Mononuclear cell (primary cell): ENCODE measurements at regions not wholly inside any gene's neighbourhood (a gene's known extent, or its start where the extent isn't known, plus 50 kb on each side); places are given as distances from the start of the nearest gene placed in this dataset.

Experiments used
- H3K27me3 ChIP-seq: 2 replicates; pipeline ENCODE4 v1.6.0; 2011; ENCODE audit warnings: low read length, control low read depth; ENCODE audit not compliant: insufficient read depth
- H3K4me1 ChIP-seq: 2 replicates; pipeline ENCODE4 v1.5.1; 2011; ENCODE audit warnings: mild to moderate bottlenecking, low read length, control low read depth; ENCODE audit not compliant: insufficient read depth
- H3K4me3 ChIP-seq: 2 replicates; pipeline ENCODE4 v1.5.1; 2011; ENCODE audit warnings: mild to moderate bottlenecking, low read length, moderate library complexity
- H3K9me3 ChIP-seq: 2 replicates; pipeline ENCODE4 v1.5.1; 2011; ENCODE audit warnings: low read depth, mild to moderate bottlenecking, control low read depth, low read length

- H3K4me3 ChIP-seq = no peak overlapping the region
- no peaks in the 10 kb centered on the region for H3K9me3 ChIP-seq
- H3K27me3 ChIP-seq = no peaks in the 10 kb centered on the region
- peaks cover 4% of the 10 kb centered on the region for H3K4me1 ChIP-seq
These were observed 857.4 kb downstream of the USP25 start for GRCh38 chr21:16587141-16587581.

DNA sequence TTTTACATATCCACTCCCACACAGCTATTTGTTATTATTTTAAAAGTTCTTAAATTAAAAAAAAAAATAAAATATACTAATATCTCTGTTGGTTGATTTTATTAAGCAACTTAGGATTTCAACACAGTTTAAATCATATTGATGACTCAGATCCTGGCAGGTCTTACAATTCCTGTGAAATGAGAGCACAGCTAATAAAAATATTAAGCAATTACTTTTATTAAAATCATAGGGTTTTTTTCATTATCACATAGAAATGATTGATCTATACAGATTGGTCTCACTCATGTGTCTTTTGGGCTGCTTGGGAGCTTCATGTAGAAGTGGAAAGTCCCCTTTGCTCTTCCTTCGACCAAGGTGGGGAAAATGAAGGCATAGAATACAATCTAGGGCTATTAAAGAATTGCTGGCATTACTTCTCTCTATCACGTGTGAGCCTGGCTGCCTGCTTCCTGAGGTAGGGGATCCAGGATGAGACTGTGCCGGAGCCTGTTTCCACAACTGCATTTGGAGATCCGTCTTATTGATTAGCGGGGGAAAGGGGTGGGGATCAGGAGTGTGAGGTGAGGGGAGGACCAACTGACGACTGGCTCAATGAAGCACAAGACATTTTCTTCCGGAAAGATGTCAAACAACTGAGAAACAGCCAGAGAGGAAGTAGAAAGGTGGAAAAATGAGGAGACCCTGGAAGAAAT is 858.0 kb downstream of the USP25 start:
- no peaks in the 10 kb centered on the region for H3K9me3 ChIP-seq
- H3K27me3 ChIP-seq = no peaks in the 10 kb centered on the region
- peaks cover 4% of the 10 kb centered on the region for H3K4me1 ChIP-seq
- H3K4me3 ChIP-seq = no peak overlapping the region

- Histone ChIP-seq H3K4me1 (peaks cover 4% of the 10 kb centered on the region), H3K27me3 (no peaks in the 10 kb centered on the region), H3K9me3 (no peaks in the 10 kb centered on the region), H3K4me3 (no peak overlapping the region)
These were observed 858.7 kb downstream of the USP25 start for GRCh38 chr21:16588433-16588860.

DNA sequence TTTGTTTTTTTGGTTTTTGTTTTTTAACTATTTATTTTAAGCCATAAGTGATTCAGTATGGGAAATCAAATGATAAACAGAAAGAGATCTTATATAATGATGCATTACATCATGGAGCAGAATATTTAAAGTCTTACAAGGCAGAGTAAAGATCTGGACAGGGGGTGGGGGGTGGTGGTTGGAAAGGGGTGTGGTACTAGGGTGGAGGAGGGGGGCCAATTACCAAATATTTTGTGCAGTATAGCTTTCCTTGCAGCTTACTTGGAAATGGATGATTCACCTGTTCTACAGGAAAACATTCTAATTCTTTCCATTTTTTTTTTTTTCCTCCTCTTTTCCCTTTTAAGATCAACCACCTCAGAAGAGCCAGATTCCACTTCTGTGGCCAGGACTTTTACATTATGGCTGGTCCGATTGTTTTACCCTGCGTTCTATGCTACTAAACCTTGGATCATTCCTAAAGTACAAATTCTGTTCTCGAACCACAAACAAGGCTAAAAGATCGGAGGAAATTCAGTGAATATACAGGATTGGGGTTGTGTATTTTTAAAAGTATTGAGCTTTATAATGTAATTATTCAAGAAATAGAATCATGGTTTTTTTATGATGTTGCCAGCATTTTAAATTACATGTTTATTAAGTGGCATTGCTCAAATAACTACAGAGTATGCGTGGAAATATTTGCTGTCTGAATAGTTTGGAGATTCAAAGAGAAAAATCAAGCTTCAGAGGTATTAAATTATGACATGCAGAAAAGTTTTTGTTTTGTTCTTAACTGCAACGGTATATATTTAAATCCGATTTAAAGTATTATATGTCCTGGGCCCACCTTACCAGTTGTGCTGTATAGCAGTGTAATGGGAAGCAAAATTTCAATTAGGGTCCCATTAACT is 859.5 kb downstream of the USP25 start:
- H3K27me3 ChIP-seq = no peaks in the 10 kb centered on the region
- H3K9me3 ChIP-seq = no peaks in the 10 kb centered on the region
- peaks cover 4% of the 10 kb centered on the region for H3K4me1 ChIP-seq
- H3K4me3 ChIP-seq = no peak overlapping the region

- Histone ChIP-seq H3K27me3 (no peaks in the 10 kb centered on the region), H3K9me3 (no peaks in the 10 kb centered on the region), H3K4me1 (peaks cover 4% of the 10 kb centered on the region), H3K4me3 (no peak overlapping the region)
These were observed 860.4 kb downstream of the USP25 start for GRCh38 chr21:16590186-16590585.

GRCh38 chr21:16590641-16591292 is 861.0 kb downstream of the USP25 start:
- H3K27me3 ChIP-seq = no peaks in the 10 kb centered on the region
- no peak overlapping the region for H3K4me3 ChIP-seq
- H3K4me1 ChIP-seq = peaks cover 4% of the 10 kb centered on the region
- no peaks in the 10 kb centered on the region for H3K9me3 ChIP-seq

GRCh38 chr21:16592381-16592780 is 862.6 kb downstream of the USP25 start:
- Histone ChIP-seq H3K27me3 (no peaks in the 10 kb centered on the region), H3K9me3 (no peaks in the 10 kb centered on the region), H3K4me3 (no peak overlapping the region), H3K4me1 (peaks cover 4% of the 10 kb centered on the region)

DNA sequence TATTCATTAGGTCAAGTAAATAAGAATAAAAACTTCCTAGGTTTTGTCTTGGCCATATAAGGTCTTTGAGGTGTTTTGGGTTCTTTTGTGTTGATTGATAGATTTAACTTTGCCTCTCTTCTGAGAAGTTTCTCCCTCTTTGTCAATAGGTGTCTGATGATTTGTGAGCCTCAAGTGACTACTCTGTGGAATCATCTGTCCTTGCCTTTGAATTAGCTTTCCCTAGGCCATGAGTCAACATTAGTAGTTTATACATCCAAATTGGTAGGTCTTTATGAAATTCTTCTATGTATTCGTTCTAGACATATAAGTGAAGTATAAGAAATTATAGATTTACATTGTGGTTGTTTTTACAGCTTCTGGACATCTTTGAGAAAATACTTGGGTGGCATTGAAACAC is 864.4 kb downstream of the USP25 start:
- H3K4me1 ChIP-seq = no peaks in the 10 kb centered on the region
- H3K4me3 ChIP-seq = no peak overlapping the region
- H3K27me3 ChIP-seq = no peaks in the 10 kb centered on the region
- no peaks in the 10 kb centered on the region for H3K9me3 ChIP-seq

GRCh38 chr21:16596369-16596768 is 866.6 kb downstream of the USP25 start:
- Histone ChIP-seq H3K27me3 (no peaks in the 10 kb centered on the region), H3K9me3 (no peaks in the 10 kb centered on the region), H3K4me3 (no peak overlapping the region), H3K4me1 (no peaks in the 10 kb centered on the region)

GRCh38 chr21:16597753-16598152 is 868.0 kb downstream of the USP25 start:
- Histone ChIP-seq H3K27me3 (no peaks in the 10 kb centered on the region), H3K9me3 (no peaks in the 10 kb centered on the region), H3K4me3 (no peak overlapping the region), H3K4me1 (no peaks in the 10 kb centered on the region)

GRCh38 chr21:16605597-16605996 is 875.8 kb downstream of the USP25 start:
- Histone ChIP-seq H3K4me3 (no peak overlapping the region), H3K4me1 (no peaks in the 10 kb centered on the region), H3K9me3 (no peaks in the 10 kb centered on the region), H3K27me3 (no peaks in the 10 kb centered on the region)

GRCh38 chr21:16606271-16606670 is 876.5 kb downstream of the USP25 start:
- no peaks in the 10 kb centered on the region for H3K27me3 ChIP-seq
- no peaks in the 10 kb centered on the region for H3K9me3 ChIP-seq
- no peak overlapping the region for H3K4me3 ChIP-seq
- no peaks in the 10 kb centered on the region for H3K4me1 ChIP-seq

DNA sequence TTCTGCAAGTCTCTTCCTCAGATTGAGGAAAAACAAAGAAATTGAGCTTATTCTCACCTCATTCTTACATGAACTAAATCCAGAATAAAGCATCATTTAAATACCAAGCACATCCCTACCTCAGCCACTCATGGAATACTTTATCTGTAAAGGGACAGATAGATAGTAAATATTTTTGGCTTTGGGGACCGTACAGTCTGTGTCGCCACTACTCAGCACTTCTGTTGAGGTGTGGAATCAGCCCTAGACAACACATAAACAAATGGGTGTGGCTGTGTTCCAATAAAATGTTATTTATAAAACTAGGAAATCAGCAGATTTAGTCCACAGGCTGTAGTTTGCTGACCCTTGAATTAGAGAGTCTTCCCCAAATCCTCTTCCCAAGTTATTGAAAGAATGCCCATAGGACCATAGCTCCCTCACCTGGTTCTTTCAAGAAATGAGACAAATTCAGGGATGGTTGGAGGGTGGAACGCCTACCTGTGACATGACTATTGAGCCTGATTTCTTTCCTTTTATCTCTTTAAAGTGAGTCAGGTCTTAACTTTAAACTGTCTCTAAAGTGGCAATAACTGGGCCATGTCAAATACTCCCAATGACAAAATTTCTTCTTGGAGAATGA is 878.5 kb downstream of the USP25 start:
- Histone ChIP-seq H3K4me1 (no peaks in the 10 kb centered on the region), H3K9me3 (no peaks in the 10 kb centered on the region), H3K27me3 (no peaks in the 10 kb centered on the region), H3K4me3 (no peak overlapping the region)

DNA sequence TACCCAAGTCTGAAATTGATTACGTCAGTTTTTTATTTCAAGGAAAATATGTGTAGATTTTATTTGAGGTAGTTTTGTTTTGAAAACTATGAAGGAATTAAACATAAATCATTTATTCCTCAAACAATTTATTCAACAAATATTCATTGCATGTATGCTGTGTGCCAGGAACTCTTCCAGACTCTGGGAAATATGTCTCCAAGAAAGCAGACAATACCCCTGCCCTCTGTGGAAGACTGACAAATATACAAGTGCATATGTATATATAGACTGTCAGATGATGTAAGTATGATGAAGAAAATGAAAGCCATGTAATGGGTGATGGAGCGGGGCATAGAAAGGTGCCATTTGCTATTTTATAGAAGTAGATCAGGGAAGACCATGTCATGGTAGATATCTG is 889.5 kb downstream of the USP25 start:
- no peaks in the 10 kb centered on the region for H3K9me3 ChIP-seq
- H3K27me3 ChIP-seq = no peaks in the 10 kb centered on the region
- H3K4me3 ChIP-seq = no peak overlapping the region
- H3K4me1 ChIP-seq = no peaks in the 10 kb centered on the region

- Histone ChIP-seq H3K4me3 (no peak overlapping the region), H3K4me1 (no peaks in the 10 kb centered on the region), H3K27me3 (no peaks in the 10 kb centered on the region), H3K9me3 (no peaks in the 10 kb centered on the region)
These were observed 891.1 kb downstream of the USP25 start for GRCh38 chr21:16620786-16621320.
